BLaER1 treated with 17β-estradiol and CSF1 and Interleukin-3, amounts not matched to agents 10 nM and 100 nM (cell line): ENCODE measurements at regions not wholly inside any gene's neighbourhood (a gene's known extent, or its start where the extent isn't known, plus 50 kb on each side); places are given as distances from the start of the nearest gene placed in this dataset.

ENCODE experiments used
- H3K27ac ChIP-seq, 11 experiments: shearing (Covaris generic); formaldehyde crosslinking; 2 replicates each; pipeline ENCODE4 v1.8.1; 2022
- H3K27me3 ChIP-seq, 11 experiments: shearing (Covaris generic); formaldehyde crosslinking; 2 replicates each; pipeline ENCODE4 v1.8.1; 2022
- H3K36me3 ChIP-seq, 11 experiments: shearing (Covaris generic); formaldehyde crosslinking; 2 replicates each; pipeline ENCODE4 v1.8.1; 2022
- H3K4me1 ChIP-seq, 10 experiments: shearing (Covaris generic); formaldehyde crosslinking; 2 replicates each; pipeline ENCODE4 v1.8.1; 2022
- H3K4me2 ChIP-seq, 11 experiments: shearing (Covaris generic); formaldehyde crosslinking; 2 replicates each; pipeline ENCODE4 v1.8.1; 2022
- H3K4me3 ChIP-seq, 10 experiments: shearing (Covaris generic); formaldehyde crosslinking; 2 replicates each; pipeline ENCODE4 v1.8.1; 2022
- H3K9ac ChIP-seq, 11 experiments: shearing (Covaris generic); formaldehyde crosslinking; 2 replicates each; pipeline ENCODE4 v1.8.1; 2022
- H3K9me3 ChIP-seq, 11 experiments: shearing (Covaris generic); formaldehyde crosslinking; replicated peaks in 1 of 11; 2 replicates each; pipeline ENCODE4 v1.8.1; 2022
- H4K20me1 ChIP-seq, 11 experiments: shearing (Covaris generic); formaldehyde crosslinking; 2 replicates each; pipeline ENCODE4 v1.8.1; 2022
- Cebpa-rat ChIP-seq, 11 experiments: shearing (Covaris generic); IDR thresholded peaks; 2 replicates each; pipeline ENCODE4 v1.8.1; 2022

- TF ChIP-seq Cebpa-rat (IDR thresholded peaks at IDR 0.05) = no peak
- H3K36me3 ChIP-seq = no peaks in the 10 kb centered on the region; a peak in 1 of 22 replicates
- peak overlapping the region in 3 of 10 experiments; percentile 3 to 34 (median 28); a peak in 4 of 20 replicates for H3K4me3 ChIP-seq
- peak overlapping the region; percentile 62 to 82 (median 73) for H3K4me2 ChIP-seq
- H4K20me1 ChIP-seq = peaks cover 0 to 40% (median 0%) of the 10 kb centered on the region in 11 experiments; a peak in 6 of 22 replicates
- peak overlapping the region in 7 of 11 experiments; percentile 50 to 82 (median 58); a peak in 13 of 22 replicates for H3K27ac ChIP-seq
- peaks cover 8 to 43% (median 21%) of the 10 kb centered on the region in 11 experiments; a peak in 21 of 22 replicates for H3K9me3 ChIP-seq
- H3K9ac ChIP-seq = peak overlapping the region in 6 of 11 experiments; percentile 22 to 61 (median 40); a peak in 6 of 22 replicates
- peaks cover 27 to 44% (median 41%) of the 10 kb centered on the region in 10 experiments for H3K4me1 ChIP-seq
- H3K27me3 ChIP-seq = peaks cover 0 to 86% (median 0%) of the 10 kb centered on the region in 11 experiments; a peak in 9 of 22 replicates
Measured at GRCh38 chr2:226649201-226649600, 150.4 kb downstream of the IRS1 start.

GRCh38 chr2:226647621-226648518 lies 151.8 kb downstream of the IRS1 start:
- Histone ChIP-seq H4K20me1 (peaks cover 0 to 40% (median 0%) of the 10 kb centered on the region in 11 experiments; a peak in 6 of 22 replicates), H3K9me3 (peaks cover 8 to 39% (median 21%) of the 10 kb centered on the region in 11 experiments; a peak in 21 of 22 replicates), H3K9ac (no peak overlapping the region), H3K27me3 (peaks cover 0 to 86% (median 0%) of the 10 kb centered on the region in 11 experiments; a peak in 9 of 22 replicates), H3K36me3 (no peaks in the 10 kb centered on the region; a peak in 1 of 22 replicates), H3K4me3 (no peak overlapping the region), H3K27ac (no peak overlapping the region), H3K4me2 (no peak overlapping the region), H3K4me1 (peaks cover 27 to 41% (median 39%) of the 10 kb centered on the region in 10 experiments)
- no peak for TF ChIP-seq Cebpa-rat (IDR thresholded peaks at IDR 0.05)

GRCh38 chr2:226644399-226644865 lies 155.2 kb downstream of the IRS1 start:
- H3K27me3 ChIP-seq = peaks cover 0 to 94% (median 0%) of the 10 kb centered on the region in 11 experiments; a peak in 9 of 22 replicates
- no peak for TF ChIP-seq Cebpa-rat (IDR thresholded peaks at IDR 0.05)
- no peak overlapping the region for H3K4me3 ChIP-seq
- H3K27ac ChIP-seq = no peak overlapping the region
- no peaks in the 10 kb centered on the region; a peak in 1 of 22 replicates for H3K36me3 ChIP-seq
- H3K9me3 ChIP-seq = peaks cover 29 to 59% (median 39%) of the 10 kb centered on the region in 11 experiments
- H3K4me1 ChIP-seq = peaks cover 3 to 6% (median 5%) of the 10 kb centered on the region in 10 experiments
- H4K20me1 ChIP-seq = peaks cover 0 to 26% (median 0%) of the 10 kb centered on the region in 11 experiments; a peak in 4 of 22 replicates
- no peak overlapping the region for H3K9ac ChIP-seq
- no peak overlapping the region for H3K4me2 ChIP-seq

- Histone ChIP-seq H4K20me1 (peaks cover 0 to 24% (median 0%) of the 10 kb centered on the region in 11 experiments; a peak in 4 of 22 replicates), H3K4me3 (no peak overlapping the region), H3K4me2 (no peak overlapping the region), H3K9me3 (peaks cover 24 to 55% (median 36%) of the 10 kb centered on the region in 11 experiments), H3K4me1 (peaks cover 0 to 1% (median 0%) of the 10 kb centered on the region in 10 experiments; a peak in 7 of 20 replicates), H3K36me3 (no peaks in the 10 kb centered on the region), H3K9ac (no peak overlapping the region), H3K27ac (no peak overlapping the region), H3K27me3 (peaks cover 0 to 88% (median 0%) of the 10 kb centered on the region in 11 experiments; a peak in 9 of 22 replicates)
- TF ChIP-seq Cebpa-rat (IDR thresholded peaks at IDR 0.05) = no peak
Measured at GRCh38 chr2:226643946-226644282, 155.7 kb downstream of the IRS1 start.

- Histone ChIP-seq H3K27ac (no peak overlapping the region), H3K9ac (no peak overlapping the region), H3K9me3 (peaks cover 18 to 48% (median 31%) of the 10 kb centered on the region in 11 experiments), H3K4me3 (no peak overlapping the region), H3K27me3 (peaks cover 0 to 88% (median 0%) of the 10 kb centered on the region in 11 experiments; a peak in 9 of 22 replicates), H3K4me1 (no peaks in the 10 kb centered on the region), H3K4me2 (no peak overlapping the region), H3K36me3 (no peaks in the 10 kb centered on the region), H4K20me1 (peaks cover 0 to 24% (median 0%) of the 10 kb centered on the region in 11 experiments; a peak in 4 of 22 replicates)
- TF ChIP-seq Cebpa-rat (IDR thresholded peaks at IDR 0.05) = no peak
Measured at GRCh38 chr2:226643030-226643945, 156.3 kb downstream of the IRS1 start.

GRCh38 chr2:226641008-226641407 lies 158.6 kb downstream of the IRS1 start:
- Histone ChIP-seq H3K4me3 (no peak overlapping the region), H3K27ac (no peak overlapping the region), H3K9ac (no peak overlapping the region), H3K4me1 (peaks cover 0 to 6% (median 0%) of the 10 kb centered on the region in 10 experiments; a peak in 2 of 20 replicates), H4K20me1 (peaks cover 0 to 17% (median 0%) of the 10 kb centered on the region in 11 experiments; a peak in 3 of 22 replicates), H3K9me3 (peaks cover 9 to 29% (median 20%) of the 10 kb centered on the region in 11 experiments), H3K36me3 (no peaks in the 10 kb centered on the region), H3K27me3 (peaks cover 0 to 80% (median 0%) of the 10 kb centered on the region in 11 experiments; a peak in 9 of 22 replicates), H3K4me2 (no peak overlapping the region)
- no peak for TF ChIP-seq Cebpa-rat (IDR thresholded peaks at IDR 0.05)

- peaks cover 0 to 6% (median 0%) of the 10 kb centered on the region in 10 experiments; a peak in 2 of 20 replicates for H3K4me1 ChIP-seq
- no peak overlapping the region for H3K4me3 ChIP-seq
- no peak overlapping the region for H3K27ac ChIP-seq
- peaks cover 0 to 12% (median 0%) of the 10 kb centered on the region in 11 experiments; a peak in 2 of 22 replicates for H4K20me1 ChIP-seq
- no peaks in the 10 kb centered on the region for H3K36me3 ChIP-seq
- H3K27me3 ChIP-seq = peaks cover 0 to 75% (median 0%) of the 10 kb centered on the region in 11 experiments; a peak in 8 of 22 replicates
- no peak overlapping the region for H3K9ac ChIP-seq
- H3K4me2 ChIP-seq = no peak overlapping the region
- TF ChIP-seq Cebpa-rat (IDR thresholded peaks at IDR 0.05) = no peak
- H3K9me3 ChIP-seq = peaks cover 9 to 25% (median 20%) of the 10 kb centered on the region in 11 experiments
Measured at GRCh38 chr2:226640501-226640900, 159.1 kb downstream of the IRS1 start.

GRCh38 chr2:226639550-226639949 lies 160.1 kb downstream of the IRS1 start:
- peaks cover 9 to 25% (median 20%) of the 10 kb centered on the region in 11 experiments for H3K9me3 ChIP-seq
- no peak overlapping the region for H3K4me3 ChIP-seq
- no peak overlapping the region for H3K4me2 ChIP-seq
- peaks cover 0 to 6% (median 0%) of the 10 kb centered on the region in 10 experiments; a peak in 2 of 20 replicates for H3K4me1 ChIP-seq
- H3K27me3 ChIP-seq = peaks cover 0 to 68% (median 0%) of the 10 kb centered on the region in 11 experiments; a peak in 8 of 22 replicates
- H4K20me1 ChIP-seq = peaks cover 0 to 6% (median 0%) of the 10 kb centered on the region in 11 experiments; a peak in 1 of 22 replicates
- H3K9ac ChIP-seq = no peak overlapping the region
- TF ChIP-seq Cebpa-rat (IDR thresholded peaks at IDR 0.05) = no peak
- H3K27ac ChIP-seq = no peak overlapping the region
- H3K36me3 ChIP-seq = no peaks in the 10 kb centered on the region
